OCI-LY7 (cell line): ENCODE measurements at regions not wholly inside any gene's neighbourhood (a gene's known extent, or its start where the extent isn't known, plus 50 kb on each side); places are given as distances from the start of the nearest gene placed in this dataset.

Experiments used
- EZH2phosphoT487 ChIP-seq: fragments of 200-600 bp; sonication (generic); IDR thresholded peaks from 2 replicates; pipeline ENCODE4 v1.6.1; 2018; ENCODE audit warnings: low read depth, borderline replicate concordance, mild to moderate bottlenecking, mixed run types, antibody characterized with exemption, low read length, moderate library complexity, mixed read lengths
- TF ChIP-seq, protein P1 (sequence below): fragments of 200-600 bp; sonication (generic); conservative IDR thresholded peaks from 2 replicates; pipeline ENCODE4 v1.5.1; 2014; ENCODE audit warnings: mild to moderate bottlenecking, antibody characterized with exemption, low read length, moderate library complexity, mixed read lengths

DNA sequence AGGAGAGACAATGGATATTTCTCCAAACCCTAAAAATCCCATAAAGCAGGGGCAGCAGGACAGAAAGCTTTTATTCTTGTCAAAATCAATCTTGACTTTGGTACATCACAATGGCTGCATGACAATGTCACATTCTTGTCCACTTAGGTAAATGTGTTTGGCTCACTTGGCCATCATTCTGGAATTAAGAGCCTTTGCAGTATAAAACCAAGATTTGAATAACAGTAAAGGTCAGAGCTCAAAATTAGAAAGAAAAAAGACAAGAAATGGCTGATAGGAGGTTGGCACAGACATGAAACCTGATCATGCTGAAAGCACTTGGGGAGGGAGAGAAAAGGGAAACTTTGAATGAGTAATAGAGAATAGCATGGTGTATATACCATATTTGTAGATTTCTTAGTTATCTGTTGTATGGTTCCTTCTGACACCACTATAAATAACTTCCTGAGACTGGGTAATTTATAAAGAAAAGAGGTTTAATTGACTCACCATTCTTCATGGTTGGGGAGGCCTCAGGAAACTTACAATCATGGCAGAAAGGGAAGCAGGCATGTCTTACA lies 158.5 kb upstream of the SGO1 start:
- TF ChIP-seq, protein P1, sequence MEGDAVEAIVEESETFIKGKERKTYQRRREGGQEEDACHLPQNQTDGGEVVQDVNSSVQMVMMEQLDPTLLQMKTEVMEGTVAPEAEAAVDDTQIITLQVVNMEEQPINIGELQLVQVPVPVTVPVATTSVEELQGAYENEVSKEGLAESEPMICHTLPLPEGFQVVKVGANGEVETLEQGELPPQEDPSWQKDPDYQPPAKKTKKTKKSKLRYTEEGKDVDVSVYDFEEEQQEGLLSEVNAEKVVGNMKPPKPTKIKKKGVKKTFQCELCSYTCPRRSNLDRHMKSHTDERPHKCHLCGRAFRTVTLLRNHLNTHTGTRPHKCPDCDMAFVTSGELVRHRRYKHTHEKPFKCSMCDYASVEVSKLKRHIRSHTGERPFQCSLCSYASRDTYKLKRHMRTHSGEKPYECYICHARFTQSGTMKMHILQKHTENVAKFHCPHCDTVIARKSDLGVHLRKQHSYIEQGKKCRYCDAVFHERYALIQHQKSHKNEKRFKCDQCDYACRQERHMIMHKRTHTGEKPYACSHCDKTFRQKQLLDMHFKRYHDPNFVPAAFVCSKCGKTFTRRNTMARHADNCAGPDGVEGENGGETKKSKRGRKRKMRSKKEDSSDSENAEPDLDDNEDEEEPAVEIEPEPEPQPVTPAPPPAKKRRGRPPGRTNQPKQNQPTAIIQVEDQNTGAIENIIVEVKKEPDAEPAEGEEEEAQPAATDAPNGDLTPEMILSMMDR: no peak
- no peak for TF ChIP-seq EZH2phosphoT487
